Vagina (tissue), 2 donors: ENCODE measurements at regions not wholly inside any gene's neighbourhood (a gene's known extent, or its start where the extent isn't known, plus 50 kb on each side); places are given as distances from the start of the nearest gene placed in this dataset.

Source experiments
- DNase-seq, 2 donors: peaks; one replicate each; pipeline ENCODE4 v3.0.0-alpha.2; 2017; ENCODE audit errors: extremely low spot score in 2 of 2
- H3K27ac ChIP-seq: fragments of 200-600 bp; sonication (generic); one replicate; pipeline ENCODE4 v1.5.1; 2019
- H3K27me3 ChIP-seq: fragments of 200-600 bp; sonication (generic); one replicate; pipeline ENCODE4 v1.5.1; 2019
- H3K36me3 ChIP-seq, 2 donors: fragments of 200-600 bp; sonication (generic); one replicate each; pipeline ENCODE4 v1.5.1; 2017 to 2019
- H3K4me1 ChIP-seq: fragments of 200-600 bp; sonication (generic); one replicate; pipeline ENCODE4 v1.5.1; 2019
- H3K4me3 ChIP-seq, 2 donors: fragments of 200-600 bp; sonication (generic); 1 replicate in 1 of 2; 2 replicates in 1 of 2; pipeline ENCODE4 v1.5.1; 2016 to 2019
- H3K9me3 ChIP-seq: fragments of 200-600 bp; sonication (generic); one replicate; pipeline ENCODE4 v1.5.1; 2019
- POLR2A ChIP-seq, 2 donors: fragments of 450-650 bp; IDR thresholded peaks; one replicate each; pipeline ENCODE4 v1.6.1; 2017; ENCODE audit warnings: antibody characterized with exemption in 2 of 2, mild to moderate bottlenecking in 2 of 2, moderate library complexity in 2 of 2
- POLR2AphosphoS5 ChIP-seq, 2 donors: sonication (generic); formaldehyde crosslinking; IDR thresholded peaks; one replicate each; pipeline ENCODE4 v1.9.0; 2017; ENCODE audit warnings: antibody characterized with exemption in 2 of 2, mild to moderate bottlenecking in 2 of 2, low read depth in 1 of 2; ENCODE audit not compliant: insufficient read depth in 1 of 2
- intact Hi-C: fragments of 100-400 bp; cut with DNase I; formaldehyde crosslinking; loops from one replicate; pipeline ENCODE4 v1.15.1; 2023
- TF ChIP-seq, protein P1 (sequence below), 3 experiments: fragments of 450-650 bp in 2 of 3; fragments of 200-600 bp in 1 of 3; sonication (generic) in 1 of 3; IDR thresholded peaks; one replicate each; pipeline ENCODE4 v1.5.1; 2017 to 2019; ENCODE audit warnings: antibody characterized with exemption in 3 of 3, mild to moderate bottlenecking in 2 of 3, moderate library complexity in 2 of 3

DNA sequence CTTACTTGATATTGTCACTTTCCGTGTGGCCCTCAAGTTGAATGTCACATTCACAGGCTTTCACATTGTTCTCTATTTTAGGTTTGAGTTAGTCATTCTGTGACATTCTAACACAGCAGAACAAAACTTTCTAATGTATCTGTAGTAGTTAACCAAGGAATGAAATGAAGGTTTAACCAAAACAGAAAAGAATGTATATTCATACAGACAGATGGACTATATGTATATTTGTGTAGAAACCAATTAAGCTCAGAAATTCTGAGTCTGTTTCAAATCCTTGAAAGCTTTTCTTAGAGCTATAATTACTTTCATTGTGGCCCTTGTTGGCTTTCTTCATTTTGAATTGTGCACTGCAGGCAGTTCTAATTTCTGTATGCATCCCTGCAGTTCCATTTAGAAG is 654.7 kb downstream of the LRRC70 start:
- intact Hi-C loops, result no loop called here

DNA sequence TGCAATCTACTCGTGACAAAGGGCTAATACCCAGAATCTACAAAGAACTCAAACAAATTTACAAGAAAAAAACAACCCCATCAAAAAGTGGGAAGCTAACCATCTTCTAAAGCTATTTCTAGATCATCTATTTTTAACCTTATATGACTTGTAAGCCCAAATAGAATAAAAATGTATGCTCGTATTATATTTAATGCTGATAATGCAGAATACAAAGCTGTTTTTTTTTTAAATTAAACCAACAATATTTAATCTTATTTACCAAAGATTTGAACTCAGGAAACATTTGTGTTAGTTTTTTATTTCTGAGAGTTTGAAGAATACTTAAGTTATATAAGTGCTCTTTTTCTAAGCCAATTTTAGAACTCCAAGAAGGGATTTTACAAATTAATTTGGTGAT is 652.1 kb downstream of the LRRC70 start:
- Histone ChIP-seq H3K9me3 (no peaks in the 10 kb centered on the region), H3K27ac (no peak overlapping the region), H3K27me3 (no peaks in the 10 kb centered on the region), H3K36me3 (no peaks in the 10 kb centered on the region), H3K4me1 (no peaks in the 10 kb centered on the region), H3K4me3 (no peak overlapping the region)
- intact Hi-C loops, result no loop called here
- TF ChIP-seq POLR2AphosphoS5 (IDR thresholded peaks at IDR 0.05; ENCODE audit: insufficient read depth in 1 of 2, low read depth in 1 of 2) (no peak), POLR2A (IDR thresholded peaks at IDR 0.05) (no peak)
- TF ChIP-seq, protein P1, sequence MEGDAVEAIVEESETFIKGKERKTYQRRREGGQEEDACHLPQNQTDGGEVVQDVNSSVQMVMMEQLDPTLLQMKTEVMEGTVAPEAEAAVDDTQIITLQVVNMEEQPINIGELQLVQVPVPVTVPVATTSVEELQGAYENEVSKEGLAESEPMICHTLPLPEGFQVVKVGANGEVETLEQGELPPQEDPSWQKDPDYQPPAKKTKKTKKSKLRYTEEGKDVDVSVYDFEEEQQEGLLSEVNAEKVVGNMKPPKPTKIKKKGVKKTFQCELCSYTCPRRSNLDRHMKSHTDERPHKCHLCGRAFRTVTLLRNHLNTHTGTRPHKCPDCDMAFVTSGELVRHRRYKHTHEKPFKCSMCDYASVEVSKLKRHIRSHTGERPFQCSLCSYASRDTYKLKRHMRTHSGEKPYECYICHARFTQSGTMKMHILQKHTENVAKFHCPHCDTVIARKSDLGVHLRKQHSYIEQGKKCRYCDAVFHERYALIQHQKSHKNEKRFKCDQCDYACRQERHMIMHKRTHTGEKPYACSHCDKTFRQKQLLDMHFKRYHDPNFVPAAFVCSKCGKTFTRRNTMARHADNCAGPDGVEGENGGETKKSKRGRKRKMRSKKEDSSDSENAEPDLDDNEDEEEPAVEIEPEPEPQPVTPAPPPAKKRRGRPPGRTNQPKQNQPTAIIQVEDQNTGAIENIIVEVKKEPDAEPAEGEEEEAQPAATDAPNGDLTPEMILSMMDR (IDR thresholded peaks at IDR 0.05), result no peak
- no peak for DNase-seq

More for the DNA sequence above, 654.7 kb downstream of the LRRC70 start:
- H3K36me3 ChIP-seq, result no peaks in the 10 kb centered on the region
- no peaks in the 10 kb centered on the region for H3K4me1 ChIP-seq
- no peak overlapping the region for H3K27ac ChIP-seq
- no peak overlapping the region for H3K4me3 ChIP-seq
- TF ChIP-seq POLR2AphosphoS5 (IDR thresholded peaks at IDR 0.05; ENCODE audit: insufficient read depth in 1 of 2, low read depth in 1 of 2) (no peak), POLR2A (IDR thresholded peaks at IDR 0.05) (no peak)
- TF ChIP-seq, protein P1 (IDR thresholded peaks at IDR 0.05), result no peak
- no peaks in the 10 kb centered on the region for H3K27me3 ChIP-seq
- H3K9me3 ChIP-seq, result no peaks in the 10 kb centered on the region
- DNase-seq, result no peak

DNA sequence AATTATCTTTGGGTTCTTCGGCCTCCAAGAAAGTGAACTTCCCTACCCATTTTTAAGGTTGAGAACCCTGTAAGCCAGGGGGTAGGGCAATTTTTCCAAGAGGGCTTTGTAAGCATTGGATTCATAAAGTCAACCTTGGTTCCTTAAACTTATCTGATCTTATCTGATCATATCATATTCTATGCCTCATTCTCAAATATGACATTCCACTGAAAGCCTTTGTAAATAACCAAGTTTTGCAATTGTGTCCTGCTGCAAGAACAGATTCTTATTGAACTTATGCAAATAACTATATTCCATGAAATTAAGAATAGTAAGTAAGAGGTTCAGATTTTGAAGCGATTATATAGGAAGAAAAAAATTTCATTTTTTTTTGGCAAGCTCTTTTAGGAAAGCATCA is 649.5 kb downstream of the LRRC70 start:
- Histone ChIP-seq H3K27me3 (no peaks in the 10 kb centered on the region), H3K27ac (no peak overlapping the region), H3K9me3 (no peaks in the 10 kb centered on the region), H3K4me1 (no peaks in the 10 kb centered on the region), H3K4me3 (no peak overlapping the region), H3K36me3 (no peaks in the 10 kb centered on the region)
- DNase-seq, result no peak
- TF ChIP-seq POLR2AphosphoS5 (IDR thresholded peaks at IDR 0.05; ENCODE audit: insufficient read depth in 1 of 2, low read depth in 1 of 2), result no peak
- no peak for TF ChIP-seq POLR2A (IDR thresholded peaks at IDR 0.05)
- TF ChIP-seq, protein P1 (IDR thresholded peaks at IDR 0.05), result no peak
- intact Hi-C loops, result no loop called here

DNA sequence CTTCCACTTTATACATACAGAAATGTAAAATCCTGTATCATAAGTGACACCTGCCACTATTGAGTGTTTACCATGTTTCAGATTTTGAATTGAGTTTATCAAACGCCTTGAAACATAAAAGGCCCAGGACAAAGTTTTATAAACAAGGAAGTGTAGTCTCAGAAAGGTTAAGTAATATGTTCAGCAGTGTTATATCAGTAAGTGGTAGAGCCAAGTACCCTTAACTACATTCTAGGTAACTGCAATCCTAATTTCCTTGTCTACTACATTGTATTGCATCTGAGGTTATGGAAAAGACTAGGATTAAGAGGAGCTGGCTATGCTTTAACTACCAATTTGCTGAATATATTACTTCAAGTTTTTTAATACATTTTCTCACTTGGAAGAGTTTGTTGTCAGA is 641.6 kb downstream of the LRRC70 start:
- Histone ChIP-seq H3K9me3 (no peaks in the 10 kb centered on the region), H3K4me1 (no peaks in the 10 kb centered on the region), H3K27me3 (no peaks in the 10 kb centered on the region), H3K36me3 (no peaks in the 10 kb centered on the region), H3K4me3 (no peak overlapping the region), H3K27ac (no peak overlapping the region)
- intact Hi-C loops, result no loop called here
- no peak for TF ChIP-seq POLR2A (IDR thresholded peaks at IDR 0.05)
- TF ChIP-seq, protein P1 (IDR thresholded peaks at IDR 0.05), result no peak
- no peak for TF ChIP-seq POLR2AphosphoS5 (IDR thresholded peaks at IDR 0.05; ENCODE audit: insufficient read depth in 1 of 2, low read depth in 1 of 2)
- no peak for DNase-seq

DNA sequence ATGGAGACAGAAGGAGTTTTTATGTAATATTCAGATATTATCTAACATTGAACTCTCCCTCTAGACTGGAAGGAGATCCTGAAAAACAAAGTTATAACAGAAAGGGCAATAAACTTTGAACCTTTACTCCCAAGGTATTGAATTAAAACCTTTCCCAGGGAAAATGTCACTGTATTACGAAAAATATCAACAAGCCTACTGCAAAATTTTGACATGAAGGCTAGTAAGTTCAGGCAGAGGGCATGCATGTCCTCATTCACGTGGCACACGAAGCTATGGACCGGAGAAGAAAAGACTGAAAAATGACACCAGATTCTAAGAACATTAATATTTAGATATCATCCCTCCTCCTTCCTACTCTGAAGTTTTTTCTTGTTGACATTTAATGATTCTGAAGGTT is 638.8 kb downstream of the LRRC70 start:
- intact Hi-C loops, result no loop called here

More for the DNA sequence above, 638.8 kb downstream of the LRRC70 start:
- H3K9me3 ChIP-seq, result no peaks in the 10 kb centered on the region
- H3K27ac ChIP-seq, result no peak overlapping the region
- no peak for TF ChIP-seq POLR2AphosphoS5 (IDR thresholded peaks at IDR 0.05; ENCODE audit: insufficient read depth in 1 of 2, low read depth in 1 of 2)
- TF ChIP-seq, protein P1 (IDR thresholded peaks at IDR 0.05), result no peak
- no peak for TF ChIP-seq POLR2A (IDR thresholded peaks at IDR 0.05)
- H3K36me3 ChIP-seq, result no peaks in the 10 kb centered on the region
- no peak for DNase-seq
- no peaks in the 10 kb centered on the region for H3K4me1 ChIP-seq
- no peaks in the 10 kb centered on the region for H3K27me3 ChIP-seq
- H3K4me3 ChIP-seq, result no peak overlapping the region
